K562 (cell line): ENCODE measurements at regions not wholly inside any gene's neighbourhood (a gene's known extent, or its start where the extent isn't known, plus 50 kb on each side); places are given as distances from the start of the nearest gene placed in this dataset.

Experiments used
- ATAC-seq: fragments of 200-7000 bp; cut with Tn5 transposase; 3 replicates; pipeline ENCODE4 v1.9.1; 2020; ENCODE audit warnings: moderate library complexity
- BruUV-seq: library from RNA; stranded (reverse); fragments of 400-500 nt; replicated peaks from 2 replicates; lab custom pipeline; 2021; lab: Mats Ljungman, UMichigan
- CTCF ChIA-PET: fragments of 300-600 bp; formaldehyde crosslinking; extraction: SDS; loops from one replicate; lab custom pipeline; 2021; ENCODE audit warnings: low intra/inter-chr PET ratio; lab: Yijun Ruan, JAX
- POLR2A ChIA-PET: fragments of 300-600, 350-650 bp; sonication (Branson Sonifier 250); formaldehyde crosslinking; extraction: SDS; loops from one replicate; lab custom pipeline; 2021; ENCODE audit warnings: antibody characterized with exemption, inconsistent platforms; lab: Yijun Ruan, JAX
- DNase-seq, 4 experiments: peaks; one replicate each; pipeline versions ENCODE4 v3.0.0 to v3.0.0-alpha.2; 2011 to 2018; ENCODE audit warnings: low spot score in 3 of 4, mixed read lengths in 3 of 4; ENCODE audit errors: extremely low read depth in 1 of 4
- FAIRE-seq: peaks from 2 replicates; lab custom pipeline; 2011; peaks lifted over from hg19 to GRCh38; lab: Jason Lieb, UNC
- H2AFZ ChIP-seq: 2 replicates; pipeline ENCODE4 v1.6.0; 2011; ENCODE audit warnings: low read depth, low read length, control low read depth, inconsistent platforms
- H3K27ac ChIP-seq: fragments of 200-600 bp; 3 replicates; pipeline ENCODE4 v1.8.0; 2011; ENCODE audit warnings: low read depth, mild to moderate bottlenecking, control low read depth, inconsistent platforms, low read length, moderate library complexity, mixed read lengths; ENCODE audit errors: extremely low read depth
- H3K27me3 ChIP-seq, 2 experiments: fragments of 300-600 bp in 1 of 2; 2 replicates in 1 of 2; 3 replicates in 1 of 2; pipeline versions ENCODE4 v1.6.0 to v1.8.0; 2011; ENCODE audit warnings: inconsistent platforms in 2 of 2, low read length in 2 of 2, mild to moderate bottlenecking in 1 of 2, mixed read lengths in 1 of 2, moderate library complexity in 1 of 2; ENCODE audit not compliant: control insufficient read depth in 2 of 2, insufficient read depth in 2 of 2
- H3K36me3 ChIP-seq: fragments of 300-600 bp; 3 replicates; pipeline ENCODE4 v1.8.0; 2011; ENCODE audit warnings: mild to moderate bottlenecking, low read length, inconsistent platforms; ENCODE audit not compliant: control insufficient read depth, insufficient read depth
- H3K4me1 ChIP-seq, 2 experiments: fragments of 200-600 bp in 1 of 2; replicated peaks in 1 of 2; 2 replicates in 1 of 2; 3 replicates in 1 of 2; pipeline versions ENCODE4 v1.5.1 to v1.8.0; 2011; ENCODE audit warnings: inconsistent platforms in 2 of 2, low read length in 2 of 2, mild to moderate bottlenecking in 1 of 2, mixed read lengths in 1 of 2, moderate library complexity in 1 of 2; ENCODE audit not compliant: control insufficient read depth in 2 of 2, insufficient read depth in 2 of 2
- H3K4me2 ChIP-seq: 2 replicates; pipeline ENCODE4 v1.6.1; 2011; ENCODE audit warnings: low read length, control low read depth, inconsistent platforms, mixed read lengths; ENCODE audit not compliant: insufficient read depth
- H3K4me3 ChIP-seq: fragments of 200-600 bp; sonication (generic), shearing (Covaris generic); 2 replicates; pipeline ENCODE4 v1.5.1; 2016; ENCODE audit warnings: control low read depth, inconsistent platforms
- H3K79me2 ChIP-seq: fragments of 200-600 bp; 3 replicates; pipeline ENCODE4 v1.8.0; 2011; ENCODE audit warnings: low read length, inconsistent platforms; ENCODE audit not compliant: control insufficient read depth, insufficient read depth
- H3K9ac ChIP-seq, 2 experiments: 2 replicates each; pipeline versions ENCODE4 v1.6.0 to v1.6.1; 2011; ENCODE audit warnings: low read depth in 2 of 2, low read length in 2 of 2, control low read depth in 1 of 2, inconsistent platforms in 1 of 2, mild to moderate bottlenecking in 1 of 2, mixed read lengths in 1 of 2; ENCODE audit not compliant: insufficient read depth in 1 of 2
- H3K9me1 ChIP-seq: one replicate; pipeline ENCODE4 v1.6.0; 2011; ENCODE audit warnings: inconsistent platforms, mild to moderate bottlenecking, low read length, moderate library complexity; ENCODE audit not compliant: control insufficient read depth, insufficient read depth
- H3K9me3 ChIP-seq: replicated peaks from 2 replicates; pipeline ENCODE4 v1.5.1; 2011; ENCODE audit warnings: low read depth, low read length, inconsistent platforms; ENCODE audit not compliant: control insufficient read depth, insufficient read depth
- H4K20me1 ChIP-seq: replicated peaks from 2 replicates; pipeline ENCODE4 v1.6.1; 2011; ENCODE audit warnings: low read length, inconsistent platforms, mixed read lengths; ENCODE audit not compliant: control insufficient read depth, insufficient read depth
- FOSL1 ChIP-seq: fragments of 200-800 bp; sonication (Bioruptor generic); conservative IDR thresholded peaks from 2 replicates; pipeline ENCODE4 v1.6.1; 2016; ENCODE audit warnings: missing genetic modification characterization, missing compliant biosample characterization
- KLF6 ChIP-seq: fragments of 250-450 bp; sonication (Bioruptor Pico); IDR thresholded peaks from 2 replicates; pipeline ENCODE4 v1.4.0; 2020; ENCODE audit warnings: mild to moderate bottlenecking, moderate library complexity, borderline replicate concordance
- MLX ChIP-seq, 2 experiments: fragments of 450-650 bp in 1 of 2; sonication (generic) in 1 of 2; formaldehyde crosslinking; conservative IDR thresholded peaks; 2 replicates each; pipeline versions ENCODE4 v1.4.0 to v1.8.1; 2020 to 2022; ENCODE audit warnings: mild to moderate bottlenecking in 1 of 2, missing genetic modification reagents in 1 of 2
- NEUROD1 ChIP-seq: fragments of 150-350 bp; IDR thresholded peaks from 2 replicates; pipeline ENCODE4 v1.6.1; 2014; ENCODE audit warnings: borderline replicate concordance, low read length, low read depth; ENCODE audit not compliant: partially characterized antibody
- NFE2 ChIP-seq: IDR thresholded peaks from 2 replicates; pipeline ENCODE4 v1.6.1; 2014; ENCODE audit warnings: antibody characterized with exemption, low read depth
- NR2C2 ChIP-seq, 2 experiments: fragments of 200-800 bp in 1 of 2; sonication (Bioruptor generic) in 1 of 2; sonication (generic) in 1 of 2; formaldehyde crosslinking in 1 of 2; IDR thresholded peaks; 2 replicates each; pipeline versions ENCODE4 v1.6.1 to v1.8.0; 2016 to 2022; ENCODE audit warnings: mild to moderate bottlenecking in 1 of 2, missing compliant biosample characterization in 1 of 2, missing genetic modification characterization in 1 of 2, missing genetic modification reagents in 1 of 2
- PTRF ChIP-seq: fragments of 450-650 bp; IDR thresholded peaks from 2 replicates; pipeline ENCODE4 v1.6.1; 2016; ENCODE audit warnings: mild to moderate bottlenecking, missing genetic modification characterization, missing compliant biosample characterization
- RAD21 ChIP-seq, 2 experiments: fragments of 250-450 bp in 1 of 2; fragments of 450-650 bp in 1 of 2; sonication (Bioruptor Pico) in 1 of 2; formaldehyde crosslinking in 1 of 2; IDR thresholded peaks in 1 of 2; conservative IDR thresholded peaks in 1 of 2; 2 replicates each; pipeline versions ENCODE4 v1.4.0 to v1.8.0; 2020 to 2022; ENCODE audit warnings: mild to moderate bottlenecking in 2 of 2, moderate library complexity in 1 of 2
- THRB ChIP-seq: fragments of 450-650 bp; formaldehyde crosslinking; conservative IDR thresholded peaks from 2 replicates; pipeline ENCODE4 v1.4.0; 2022; ENCODE audit warnings: mild to moderate bottlenecking, missing genetic modification characterization
- ZBTB40 ChIP-seq, 2 experiments: fragments of 450-650 bp in 1 of 2; sonication (generic) in 1 of 2; formaldehyde crosslinking in 1 of 2; IDR thresholded peaks; 2 replicates each; pipeline versions ENCODE4 v1.7.1 to v1.9.0; 2016 to 2022; ENCODE audit warnings: inconsistent platforms in 1 of 2, mild to moderate bottlenecking in 1 of 2, missing genetic modification reagents in 1 of 2
- WGBS: fragments of 100-300 bp; shearing (Covaris generic); methylation state at CpG from one replicate; pipeline ENCODE4 v1.1.6; 2016; ENCODE audit warnings: low coverage, mixed read lengths; ENCODE audit not compliant: insufficient coverage; ENCODE audit errors: missing lambda C conversion rate; 5-methylcytosine and 5-hydroxymethylcytosine counted together
- in situ Hi-C: fragments of 300-500 bp; cut with MboI; formaldehyde crosslinking; loops from 4 replicates; pipeline ENCODE4 v1.15.0; 2018; ENCODE audit warnings: inconsistent platforms, mixed read lengths
- intact Hi-C: fragments of 100-400 bp; cut with micrococcal nuclease; formaldehyde crosslinking; loops from 2 replicates; pipeline ENCODE4 v1.14.2; 2022

GRCh38 chr16:5560084-5560483, 462.5 kb upstream of the EEF2KMT start:
- FAIRE-seq (no peak), ATAC-seq (no peak), DNase-seq (peak in 1 of 4 experiments; percentile 4)
- BruUV-seq, result no TSS peak
- H3K4me3 ChIP-seq, result no peak overlapping the region
- no peak overlapping the region for H3K9ac ChIP-seq
- in situ Hi-C loops (no loop called here), intact Hi-C loops (no loop called here)
- POLR2A ChIA-PET, result no interaction called here
- H3K9me3 ChIP-seq, result no peaks in the 10 kb centered on the region
- H3K27ac ChIP-seq, result no peak overlapping the region
- H3K4me1 ChIP-seq, result no peaks in the 10 kb centered on the region
- H3K36me3 ChIP-seq, result no peaks in the 10 kb centered on the region
- 0% methylated on average over 1 of the region's 2 CpGs for WGBS
- H3K4me2 ChIP-seq, result no peak overlapping the region
- H4K20me1 ChIP-seq, result no peaks in the 10 kb centered on the region
- no peaks in the 10 kb centered on the region for H3K79me2 ChIP-seq
- H3K9me1 ChIP-seq, result no peaks in the 10 kb centered on the region
- CTCF ChIA-PET, result no interaction called here
- no peak overlapping the region for H2AFZ ChIP-seq
- no peaks in the 10 kb centered on the region; a peak in 3 of 5 replicates for H3K27me3 ChIP-seq
- TF ChIP-seq RAD21 (CRISPR knock-in tag; conservative IDR thresholded peaks at IDR 0.05 in 1 of 2, IDR thresholded peaks at IDR 0.05 in 1 of 2) (no peak), NEUROD1 (no peak), NFE2 (peak; percentile 38; the same call in 1 of the 2 replicates), THRB (CRISPR knock-in tag) (no peak), ZBTB40 (IDR thresholded peaks at IDR 0.05) (peak; percentile 66; the same call in 1 of the 2 replicates), ZBTB40 (CRISPR knock-in tag; IDR thresholded peaks at IDR 0.05) (no peak), KLF6 (CRISPR knock-in tag) (no peak), MLX (CRISPR knock-in tag; conservative IDR thresholded peaks at IDR 0.05) (no peak), PTRF (tag) (no peak), FOSL1 (peak; percentile 51; the same call in 1 of the 2 replicates), NR2C2 (CRISPR knock-in tag; IDR thresholded peaks at IDR 0.05) (no peak), NR2C2 (tag; IDR thresholded peaks at IDR 0.05) (peak; percentile 53)
